ENCODE measurements at regions not wholly inside any gene's neighbourhood (a gene's known extent, or its start where the extent isn't known, plus 50 kb on each side); places are given as distances from the start of the nearest gene placed in this dataset.

DNA sequence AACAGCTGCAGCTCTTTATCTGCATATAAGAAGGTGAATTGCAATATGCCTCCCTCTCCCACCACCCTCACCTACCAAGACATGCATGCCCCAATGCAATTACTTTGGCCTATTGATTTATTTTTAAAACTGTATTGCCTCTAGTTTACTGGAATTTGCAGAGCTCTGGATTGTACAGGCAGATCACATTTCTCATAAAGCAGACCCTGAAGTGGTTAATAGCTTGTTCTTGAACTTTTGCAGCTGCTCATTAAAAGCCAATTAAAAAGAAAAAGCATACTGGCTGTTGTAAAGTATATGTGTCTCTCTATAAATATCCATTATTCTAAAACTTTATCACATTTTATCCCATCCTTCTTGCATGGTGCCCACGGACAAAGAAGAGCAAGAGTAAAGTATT lies 221.5 kb upstream of the TOPAZ1 start:
- DNase-seq (ENCODE audit: low spot score), result no peak

DNA sequence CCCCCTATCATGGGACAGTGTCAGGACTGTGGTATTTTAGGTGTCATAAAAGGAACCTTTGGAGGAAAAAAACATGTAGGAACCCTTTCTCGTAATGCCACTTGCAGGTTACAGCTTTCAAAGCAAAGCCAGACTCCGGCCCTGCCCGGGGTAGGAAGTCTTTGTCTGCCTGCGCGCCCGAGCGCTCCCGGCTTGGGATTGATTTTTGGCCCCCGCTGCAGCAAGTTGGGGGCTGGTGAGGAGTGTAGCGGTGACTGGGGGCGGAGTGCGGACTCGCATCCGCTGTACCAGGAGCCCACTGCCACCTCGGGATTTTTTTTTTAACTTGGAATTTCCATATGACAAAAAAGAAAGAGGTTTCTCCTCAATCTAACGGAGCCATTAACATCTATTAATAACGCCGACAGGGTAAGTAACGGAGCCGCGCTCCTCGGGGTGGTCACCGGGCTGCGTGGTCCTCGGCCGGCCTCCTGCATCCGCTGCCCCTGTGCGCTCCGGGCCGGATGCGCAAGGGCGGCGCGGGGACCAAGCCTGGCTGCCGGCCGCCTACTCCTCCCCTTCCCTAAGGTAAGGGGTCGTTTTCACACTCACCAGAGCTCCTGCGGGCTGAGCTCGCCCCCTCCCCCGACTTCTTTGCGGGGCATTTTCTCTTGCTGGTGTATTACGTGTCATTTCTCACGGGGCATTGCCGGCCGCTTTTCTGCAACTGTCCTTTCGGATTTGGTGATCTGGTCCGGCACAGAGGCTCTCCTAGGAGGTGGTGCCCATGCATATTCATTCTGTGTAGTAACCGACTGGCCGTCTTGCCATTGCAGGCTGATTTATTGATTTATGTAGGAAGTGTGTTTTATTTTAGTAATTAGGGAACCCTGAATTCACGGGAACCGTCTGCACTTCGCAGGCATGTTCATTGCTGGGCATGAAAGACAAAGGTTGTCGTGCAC lies 219.8 kb upstream of the TOPAZ1 start:
- no peak for DNase-seq (ENCODE audit: low spot score)

DNA sequence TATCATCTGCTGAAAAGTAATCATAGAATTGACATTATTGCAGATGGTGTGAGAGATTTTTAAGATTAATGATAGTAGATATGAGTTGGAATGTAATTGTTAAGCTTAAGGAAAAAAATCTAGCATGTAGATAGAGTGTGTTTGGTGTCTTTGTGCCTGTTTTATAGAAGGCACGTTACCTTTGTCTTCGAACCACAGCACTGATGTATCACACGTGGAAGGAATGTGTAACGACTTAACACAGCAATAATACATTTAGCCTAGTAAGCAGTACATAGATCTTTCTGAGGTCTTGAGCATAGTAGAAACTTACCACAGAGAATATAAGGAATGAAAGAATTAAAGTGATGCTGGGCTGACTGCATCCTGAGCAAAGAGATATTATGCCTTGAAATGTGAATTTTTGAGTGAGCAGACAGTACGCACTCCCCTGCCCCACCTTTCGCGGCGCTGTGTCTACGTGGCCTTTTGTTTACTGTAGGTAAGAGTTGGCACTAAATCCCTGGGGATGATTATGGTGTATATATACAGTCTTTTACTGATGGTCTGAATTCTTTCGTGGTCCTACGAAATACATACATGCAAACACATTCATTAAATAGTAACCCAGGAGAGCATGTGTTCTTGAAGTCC lies 217.6 kb upstream of the TOPAZ1 start:
- no peak for DNase-seq (ENCODE audit: low spot score)

DNA sequence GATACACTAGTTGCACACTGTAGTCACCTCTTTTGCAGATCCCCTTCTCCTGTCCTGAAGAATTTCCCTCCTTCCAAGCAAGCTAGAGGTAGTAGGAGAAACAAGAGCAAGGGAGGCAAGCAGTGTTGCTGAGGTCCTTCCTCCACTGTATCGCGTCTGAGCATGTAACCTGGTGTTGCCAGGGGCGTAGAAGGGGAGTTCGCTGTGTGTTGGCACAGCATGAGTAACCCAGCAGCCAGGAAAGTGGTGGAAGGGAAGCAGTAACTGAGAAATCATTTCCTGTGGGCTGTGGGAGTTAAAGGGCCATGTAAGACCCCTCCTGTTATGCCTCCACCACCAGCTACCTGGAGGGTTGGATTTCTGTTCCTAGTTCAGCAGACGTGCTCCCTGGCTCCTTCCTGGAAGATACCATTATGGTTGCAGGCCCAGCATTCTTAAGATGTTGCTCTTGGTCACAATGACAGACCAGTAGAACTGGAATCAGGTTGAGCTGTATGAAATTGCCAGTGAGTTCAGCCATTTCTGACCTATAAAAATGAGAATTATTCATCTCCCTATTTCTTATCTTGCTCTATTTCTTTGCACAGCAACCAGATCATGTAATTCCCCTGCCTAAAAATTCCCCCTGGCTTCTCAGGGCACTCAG lies 215.3 kb upstream of the TOPAZ1 start:
- DNase-seq (ENCODE audit: low spot score), result no peak

DNA sequence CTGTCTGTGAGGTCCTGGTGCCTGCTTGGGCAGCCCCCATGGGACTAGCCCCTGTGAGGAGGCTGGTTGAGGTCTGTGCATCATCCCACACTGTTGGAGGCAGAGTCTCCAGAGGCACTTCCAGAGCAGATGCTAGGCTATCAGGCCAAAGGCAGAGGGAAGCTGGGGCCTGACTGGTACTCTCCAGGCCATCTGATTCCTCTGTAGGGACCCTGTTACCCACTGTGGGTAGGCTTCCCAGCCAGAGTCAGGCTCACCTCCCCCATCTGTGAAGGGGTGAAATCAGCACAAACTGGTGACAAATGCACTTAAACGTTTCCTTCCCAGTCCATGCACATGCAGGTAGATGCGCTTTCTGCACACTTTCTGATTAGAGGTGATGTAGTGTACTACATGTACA lies 212.6 kb upstream of the TOPAZ1 start:
- no peak for DNase-seq (ENCODE audit: low spot score)

DNA sequence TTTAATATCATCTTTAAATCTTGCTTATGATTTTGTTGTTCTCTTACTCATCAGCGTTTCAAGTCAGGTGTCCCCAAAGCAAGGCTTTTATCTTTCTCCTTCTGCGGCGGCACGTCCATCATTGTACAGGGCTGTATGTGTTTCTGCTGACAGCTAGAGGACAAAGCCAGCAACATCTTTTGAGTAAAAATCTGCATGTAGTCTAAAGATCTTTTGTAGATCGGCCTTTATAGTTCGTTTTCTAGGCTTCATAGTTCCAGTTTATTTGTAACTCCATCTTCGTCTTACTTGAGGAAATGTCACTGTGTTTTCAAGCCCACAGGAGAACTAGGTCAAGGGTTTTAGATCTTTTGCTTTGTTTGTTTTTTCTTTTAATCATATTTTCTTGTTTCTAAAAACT lies 211.4 kb upstream of the TOPAZ1 start:
- no peak for DNase-seq (ENCODE audit: low spot score)

DNA sequence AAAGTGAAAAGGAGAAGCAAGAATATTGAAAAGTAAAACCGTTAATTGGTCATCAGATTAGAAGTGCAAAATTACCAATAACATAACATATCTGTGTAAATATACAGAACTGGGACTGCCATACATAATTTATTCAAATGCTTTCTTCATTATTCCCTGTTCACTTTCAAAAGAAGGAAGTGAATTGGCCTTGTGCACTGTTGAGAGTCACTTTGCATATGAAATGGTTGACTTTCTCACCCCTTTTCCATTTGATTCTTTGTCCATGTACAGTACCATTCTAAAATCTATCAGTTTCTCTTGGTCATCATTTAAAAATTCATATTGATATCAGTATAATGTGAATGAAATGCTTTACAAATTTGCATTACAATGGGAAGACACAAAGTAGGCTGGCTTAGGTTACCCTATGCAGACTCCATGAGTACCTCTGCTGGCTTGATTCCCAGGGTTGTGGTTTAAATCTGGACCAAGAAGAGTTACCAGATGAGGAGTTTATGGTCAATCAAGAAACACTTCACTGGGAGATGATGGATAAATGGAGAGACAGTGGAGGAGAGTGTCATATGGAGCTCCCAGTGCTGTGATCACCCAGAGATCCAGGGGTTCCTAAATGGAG lies 210.9 kb upstream of the TOPAZ1 start:
- no peak for DNase-seq (ENCODE audit: low spot score)

DNA sequence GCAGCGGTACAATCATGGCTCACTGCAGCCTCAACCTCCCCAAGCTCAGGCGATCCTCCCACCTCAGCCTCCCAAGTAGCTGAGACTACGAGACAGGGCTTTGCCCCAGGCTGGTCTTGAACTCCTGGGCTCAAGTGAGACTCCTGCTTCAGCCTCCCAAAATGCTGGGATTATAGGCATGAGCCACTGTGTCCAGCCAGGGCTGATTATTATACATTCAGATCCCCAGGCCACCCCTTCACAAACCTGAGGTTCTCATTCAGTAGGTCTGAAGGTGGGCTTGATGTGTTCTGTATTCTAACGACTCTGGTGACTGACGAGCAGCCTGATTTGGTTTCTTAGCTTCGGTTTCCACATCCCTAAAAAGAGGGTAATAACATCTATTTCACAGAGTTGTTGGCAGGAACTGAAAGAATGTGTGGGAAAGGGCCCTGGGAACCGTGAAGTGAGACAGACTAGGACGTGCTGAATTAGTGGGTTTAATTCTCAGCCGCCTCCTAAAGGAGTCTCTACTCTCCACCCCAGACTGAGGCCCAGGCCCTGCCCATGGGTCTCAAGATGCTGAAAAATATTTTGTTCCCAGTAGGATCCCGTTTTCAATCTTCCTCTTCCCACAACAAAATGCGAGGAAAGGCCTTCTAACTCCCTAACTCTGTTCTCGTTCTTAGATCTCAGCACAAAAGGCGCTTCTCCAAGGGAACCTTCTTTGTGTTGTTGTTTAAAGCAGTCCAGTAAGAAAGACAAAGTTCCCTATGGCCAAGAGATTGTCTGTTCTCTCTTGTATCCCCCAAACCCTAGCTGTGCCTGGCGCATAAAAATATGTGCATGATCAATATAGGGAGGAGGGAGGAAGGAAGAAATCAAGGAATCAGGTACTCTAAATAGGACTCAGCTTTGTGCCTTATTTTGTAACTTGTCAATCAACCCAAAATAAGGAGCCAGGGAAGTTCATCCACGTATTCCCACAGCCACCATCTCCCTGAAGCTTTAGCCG lies 210.0 kb upstream of the TOPAZ1 start:
- no peak for DNase-seq (ENCODE audit: low spot score)

DNA sequence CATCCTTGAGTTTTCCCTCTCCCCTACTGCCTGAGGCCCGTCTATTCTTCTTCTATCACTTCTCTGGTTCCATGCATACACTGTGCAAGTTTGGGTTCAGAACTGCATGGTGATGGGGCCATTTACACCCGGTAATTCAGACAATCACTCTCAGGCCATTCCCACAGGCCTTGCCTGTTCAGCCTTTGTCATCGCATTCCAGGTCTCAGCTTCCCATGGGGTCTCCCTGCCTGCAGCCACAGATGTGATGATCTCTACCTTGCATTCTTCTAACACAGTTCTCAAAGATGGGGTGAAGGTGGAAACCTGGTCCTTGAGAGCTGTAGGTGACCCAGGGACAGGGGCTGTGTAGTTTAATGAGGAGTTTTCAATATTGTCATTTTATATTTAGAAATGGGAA lies 209.2 kb upstream of the TOPAZ1 start:
- no peak for DNase-seq (ENCODE audit: low spot score)

DNA sequence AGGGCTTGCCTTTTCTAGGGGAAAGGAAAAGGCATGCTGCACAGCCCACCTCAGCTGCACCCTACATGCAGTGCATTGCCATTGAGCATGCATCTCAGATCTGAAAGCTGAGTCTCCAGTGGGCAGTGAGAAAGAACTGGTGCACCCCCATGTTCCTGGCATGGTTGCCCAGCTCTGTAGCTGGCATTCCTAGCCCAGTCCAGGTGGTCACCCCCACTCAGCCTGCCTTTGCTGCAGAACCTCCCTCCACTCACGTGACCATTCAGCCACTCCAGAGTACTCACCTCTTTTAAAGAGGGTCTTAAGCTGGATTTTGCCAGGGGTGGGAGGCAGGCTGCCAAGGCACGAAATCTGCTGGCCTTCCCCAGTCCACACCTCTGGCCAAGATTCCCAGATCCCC lies 208.6 kb upstream of the TOPAZ1 start:
- DNase-seq (ENCODE audit: low spot score), result no peak

DNA sequence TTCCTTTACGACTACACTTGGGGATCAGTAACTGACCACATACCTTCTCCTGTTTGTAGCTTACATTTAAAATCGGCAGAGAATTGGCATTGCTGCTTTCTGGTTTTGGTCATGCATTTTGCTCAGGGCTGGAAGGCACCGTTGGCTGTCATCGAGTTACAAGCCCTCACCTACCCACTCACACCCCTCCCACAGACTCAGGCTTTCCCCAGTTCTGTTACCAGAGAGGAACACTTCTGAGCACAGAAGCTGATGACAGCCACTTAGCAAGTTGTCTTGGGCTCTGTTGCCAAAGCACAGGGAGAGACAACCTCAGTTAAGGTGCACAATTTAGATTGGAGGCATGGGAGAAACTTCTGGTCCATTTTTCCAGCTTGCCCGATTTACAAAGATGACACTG lies 204.8 kb upstream of the TOPAZ1 start:
- DNase-seq (ENCODE audit: low spot score), result no peak

DNA sequence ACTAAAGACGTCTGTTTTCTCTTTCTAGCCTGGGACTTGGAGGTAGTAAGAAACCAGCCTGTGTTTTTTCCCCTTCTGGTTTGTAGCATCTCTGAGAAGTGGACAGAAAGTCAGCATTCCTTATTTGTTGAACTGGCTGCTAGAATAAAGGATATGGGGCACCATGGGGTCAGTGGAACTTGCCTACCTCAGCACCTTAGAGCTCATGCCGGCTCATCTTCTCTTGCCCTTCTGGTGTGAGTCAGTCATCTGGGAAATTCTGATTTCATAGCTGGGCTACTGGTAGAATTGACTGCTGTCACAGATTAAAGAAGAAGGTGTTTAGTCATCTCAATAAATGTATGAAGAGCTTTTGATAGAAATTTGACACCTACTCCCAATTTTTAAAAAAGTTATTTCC lies 202.7 kb upstream of the TOPAZ1 start:
- DNase-seq (ENCODE audit: low spot score), result no peak

DNA sequence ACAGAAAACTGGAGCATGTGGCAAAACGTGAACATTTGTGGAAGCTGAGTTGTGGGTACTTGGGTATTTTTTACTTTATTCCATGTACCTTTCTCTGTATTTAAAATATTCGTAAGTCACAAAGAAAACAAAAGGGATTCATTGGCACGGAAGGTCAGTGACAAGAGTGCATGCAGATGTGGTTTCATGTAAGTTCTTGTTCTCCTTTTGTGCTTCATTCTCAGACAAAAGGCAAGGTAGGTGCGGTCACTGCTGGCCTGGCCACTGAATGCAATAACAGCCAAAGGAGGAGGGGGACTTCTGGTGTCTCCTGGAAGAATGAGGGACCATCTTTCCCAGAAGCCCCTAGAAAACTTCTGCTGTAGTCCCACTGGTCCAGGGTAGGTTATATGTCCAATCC lies 200.0 kb upstream of the TOPAZ1 start:
- DNase-seq (ENCODE audit: low spot score), result no peak

DNA sequence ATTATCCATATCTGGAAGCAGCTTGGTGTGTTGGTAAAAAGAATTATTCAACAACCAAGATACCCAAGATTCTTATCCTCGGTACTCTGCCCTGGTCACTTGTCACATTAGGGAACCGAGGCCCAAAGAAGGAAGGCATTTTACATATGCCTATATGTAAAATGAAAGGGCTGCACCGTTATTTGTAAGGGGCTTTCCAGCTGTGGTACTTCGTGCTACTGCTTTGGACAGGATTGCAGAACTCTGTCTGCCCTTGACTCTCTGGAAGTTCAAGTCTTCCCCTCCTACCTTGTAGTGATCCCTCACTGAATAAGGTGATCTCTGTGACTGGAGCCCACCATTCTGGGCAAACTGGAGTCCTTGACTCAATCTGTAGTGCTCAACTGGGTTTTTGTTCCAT lies 198.9 kb upstream of the TOPAZ1 start:
- DNase-seq (ENCODE audit: low spot score), result no peak

DNA sequence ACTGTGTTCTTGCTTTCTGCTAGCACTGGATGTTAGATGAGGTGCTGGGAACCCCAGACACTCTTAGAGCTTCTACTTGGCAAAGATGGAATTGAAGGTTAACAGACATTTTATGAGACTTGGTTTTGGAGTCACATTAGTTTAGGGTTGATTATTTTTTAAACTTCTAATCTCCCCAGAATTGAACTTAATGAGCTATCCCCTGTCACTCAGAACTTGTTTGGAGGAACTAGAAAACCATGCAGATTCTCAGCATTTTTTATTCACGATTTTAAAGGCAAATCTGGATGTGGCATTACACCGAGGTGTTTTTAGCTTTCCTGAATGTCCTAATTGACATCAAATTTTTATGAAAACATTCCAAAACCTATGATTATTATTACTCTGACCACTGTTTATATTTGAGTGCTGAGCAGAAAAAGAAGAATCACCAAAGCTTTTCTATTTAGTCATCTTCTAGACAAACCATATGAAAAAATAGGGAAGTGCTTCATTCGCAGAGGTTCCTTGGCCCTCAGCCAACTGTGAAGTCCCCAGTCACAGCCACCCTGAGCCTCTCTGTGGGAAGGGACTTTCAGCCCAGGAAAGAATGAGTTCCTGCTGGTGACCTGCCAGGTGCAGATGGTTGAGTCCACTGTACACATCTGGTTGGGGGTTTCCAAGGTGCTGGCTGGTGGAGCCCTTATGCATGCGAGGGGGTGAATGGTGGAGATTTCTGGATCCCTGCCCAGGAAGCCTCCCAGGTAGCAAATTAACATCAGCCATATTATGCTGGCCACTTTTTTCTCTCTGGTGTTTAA lies 196.0 kb upstream of the TOPAZ1 start:
- no peak for DNase-seq (ENCODE audit: low spot score)

DNA sequence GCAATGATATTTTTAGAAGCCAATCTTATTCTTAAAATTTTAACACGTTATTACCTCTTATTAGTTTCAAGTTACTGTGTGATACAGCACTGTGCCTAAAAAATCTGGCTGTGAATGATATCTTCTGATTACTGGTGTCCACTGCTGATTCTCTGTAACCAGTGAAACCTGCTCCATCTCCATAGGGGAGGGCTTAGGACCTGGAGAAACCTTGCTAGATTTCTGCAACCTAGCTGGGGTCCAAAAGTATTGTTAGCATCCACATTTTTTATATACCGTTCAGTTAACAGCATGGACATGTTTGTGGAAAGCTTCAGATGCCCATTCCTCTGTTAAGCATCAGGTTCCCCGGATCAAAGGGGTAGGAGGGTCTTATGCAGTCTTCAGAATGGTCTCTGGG lies 193.9 kb upstream of the TOPAZ1 start:
- no peak for DNase-seq (ENCODE audit: low spot score)

DNA sequence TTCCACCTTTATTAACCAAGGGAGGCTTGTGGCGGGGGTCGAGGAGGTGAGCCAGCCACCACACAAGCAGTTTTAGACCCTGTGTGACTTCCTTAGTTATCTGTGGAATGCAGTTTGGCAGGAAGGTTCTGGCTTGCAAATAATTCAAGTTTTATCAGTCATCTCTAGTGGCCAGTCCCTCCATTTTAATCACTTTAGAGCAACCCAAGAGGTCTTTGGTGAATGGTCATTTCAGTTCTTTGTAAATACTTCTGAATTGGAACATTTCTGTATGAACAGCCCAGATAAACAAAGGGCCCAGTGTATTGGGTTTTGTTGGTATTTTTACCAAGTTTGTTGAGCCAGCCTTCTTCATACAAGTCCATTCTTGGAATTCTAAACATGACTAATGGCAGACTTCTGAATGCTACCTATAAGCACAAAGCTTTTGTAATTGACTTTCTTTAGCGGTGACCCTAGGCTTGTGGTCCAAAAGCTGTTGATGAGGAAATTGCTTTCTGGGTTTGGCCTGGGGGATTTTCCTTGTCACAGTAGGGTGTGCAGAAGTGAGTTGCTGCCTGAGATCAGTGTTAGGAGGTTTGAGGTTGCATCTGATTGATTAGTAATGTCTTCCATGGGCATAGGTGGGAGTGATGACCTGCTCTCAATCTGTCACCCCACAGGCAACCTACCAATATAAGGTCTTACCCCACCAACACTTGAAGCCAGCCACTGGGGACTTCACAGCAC lies 193.3 kb upstream of the TOPAZ1 start:
- no peak for DNase-seq (ENCODE audit: low spot score)

DNA sequence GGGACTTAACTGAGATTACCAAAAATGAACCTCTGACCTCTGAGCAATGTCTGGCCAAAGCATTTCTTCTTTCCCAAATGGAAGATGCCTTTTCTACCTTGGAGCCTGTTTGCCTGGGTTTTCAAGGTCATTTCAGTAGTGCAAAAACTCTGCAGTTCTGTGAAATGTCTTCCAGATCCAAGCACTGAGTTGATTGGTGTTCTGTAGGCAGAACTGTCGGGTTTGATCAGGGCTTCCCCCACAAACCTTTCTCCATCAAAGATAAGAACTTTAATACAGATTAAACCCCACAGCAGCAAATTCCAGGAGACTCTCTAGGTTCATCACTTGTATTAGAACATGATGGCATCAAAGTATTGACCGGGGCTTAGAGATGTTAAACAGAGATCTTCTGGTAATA lies 192.7 kb upstream of the TOPAZ1 start:
- DNase-seq (ENCODE audit: low spot score), result no peak

DNA sequence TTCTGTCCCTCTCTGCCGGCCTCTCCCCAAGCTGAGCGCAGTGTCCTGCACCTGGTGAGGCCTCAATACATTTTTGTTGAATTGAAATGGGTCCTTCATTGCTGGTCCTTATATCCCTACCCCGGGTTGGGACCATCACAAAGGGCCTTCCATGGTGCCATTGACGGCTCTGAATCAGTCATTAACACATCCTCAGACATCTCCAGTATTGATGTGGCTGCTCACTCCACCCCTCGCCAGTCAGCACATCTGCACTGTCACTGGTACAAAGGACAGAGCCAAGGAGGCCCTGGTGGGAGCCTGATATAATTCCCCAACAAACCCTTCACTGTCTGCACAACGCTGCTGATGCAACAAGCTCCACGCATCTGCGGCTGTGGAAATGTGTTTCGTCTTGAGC lies 191.6 kb upstream of the TOPAZ1 start:
- no peak for DNase-seq (ENCODE audit: low spot score)
